PFSK-1 (cell line): ENCODE measurements at regions not wholly inside any gene's neighbourhood (a gene's known extent, or its start where the extent isn't known, plus 50 kb on each side); places are given as distances from the start of the nearest gene placed in this dataset.

Experiments used
- POLR2AphosphoS5 ChIP-seq: IDR thresholded peaks from 2 replicates; pipeline ENCODE4 v1.6.1; 2012; ENCODE audit warnings: low read depth, mild to moderate bottlenecking, control low read depth, low read length, moderate library complexity
- SIN3A ChIP-seq: IDR thresholded peaks from 2 replicates; pipeline ENCODE4 v1.6.1; 2012; ENCODE audit warnings: mild to moderate bottlenecking, low read length, moderate library complexity, borderline replicate concordance; ENCODE audit not compliant: insufficient read depth
- TF ChIP-seq, protein P1 (sequence below), 2 experiments: IDR thresholded peaks; 2 replicates each; pipeline versions ENCODE4 v1.6.1 to v1.8.0; 2011 to 2012; ENCODE audit warnings: low read depth in 2 of 2, low read length in 2 of 2, control low read depth in 1 of 2, inconsistent platforms in 1 of 2, mild to moderate bottlenecking in 1 of 2, moderate library complexity in 1 of 2; ENCODE audit not compliant: insufficient read depth in 1 of 2

- no peak for TF ChIP-seq POLR2AphosphoS5
- TF ChIP-seq SIN3A, result no peak
- TF ChIP-seq, protein P1, sequence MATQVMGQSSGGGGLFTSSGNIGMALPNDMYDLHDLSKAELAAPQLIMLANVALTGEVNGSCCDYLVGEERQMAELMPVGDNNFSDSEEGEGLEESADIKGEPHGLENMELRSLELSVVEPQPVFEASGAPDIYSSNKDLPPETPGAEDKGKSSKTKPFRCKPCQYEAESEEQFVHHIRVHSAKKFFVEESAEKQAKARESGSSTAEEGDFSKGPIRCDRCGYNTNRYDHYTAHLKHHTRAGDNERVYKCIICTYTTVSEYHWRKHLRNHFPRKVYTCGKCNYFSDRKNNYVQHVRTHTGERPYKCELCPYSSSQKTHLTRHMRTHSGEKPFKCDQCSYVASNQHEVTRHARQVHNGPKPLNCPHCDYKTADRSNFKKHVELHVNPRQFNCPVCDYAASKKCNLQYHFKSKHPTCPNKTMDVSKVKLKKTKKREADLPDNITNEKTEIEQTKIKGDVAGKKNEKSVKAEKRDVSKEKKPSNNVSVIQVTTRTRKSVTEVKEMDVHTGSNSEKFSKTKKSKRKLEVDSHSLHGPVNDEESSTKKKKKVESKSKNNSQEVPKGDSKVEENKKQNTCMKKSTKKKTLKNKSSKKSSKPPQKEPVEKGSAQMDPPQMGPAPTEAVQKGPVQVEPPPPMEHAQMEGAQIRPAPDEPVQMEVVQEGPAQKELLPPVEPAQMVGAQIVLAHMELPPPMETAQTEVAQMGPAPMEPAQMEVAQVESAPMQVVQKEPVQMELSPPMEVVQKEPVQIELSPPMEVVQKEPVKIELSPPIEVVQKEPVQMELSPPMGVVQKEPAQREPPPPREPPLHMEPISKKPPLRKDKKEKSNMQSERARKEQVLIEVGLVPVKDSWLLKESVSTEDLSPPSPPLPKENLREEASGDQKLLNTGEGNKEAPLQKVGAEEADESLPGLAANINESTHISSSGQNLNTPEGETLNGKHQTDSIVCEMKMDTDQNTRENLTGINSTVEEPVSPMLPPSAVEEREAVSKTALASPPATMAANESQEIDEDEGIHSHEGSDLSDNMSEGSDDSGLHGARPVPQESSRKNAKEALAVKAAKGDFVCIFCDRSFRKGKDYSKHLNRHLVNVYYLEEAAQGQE (IDR thresholded peaks at IDR 0.05; ENCODE audit: insufficient read depth in 1 of 2, low read depth in 2 of 2, low read length in 2 of 2), result no peak
These were observed 179.8 kb downstream of the BAMBI start for GRCh38 chr10:28857164-28857563.
